Upper lobe of left lung (tissue), 4 donors: ENCODE measurements at regions not wholly inside any gene's neighbourhood (a gene's known extent, or its start where the extent isn't known, plus 50 kb on each side); places are given as distances from the start of the nearest gene placed in this dataset.

Source experiments
- CTCF ChIP-seq, 6 experiments: fragments of 450-650 bp in 4 of 6; fragments of 200-600 bp in 2 of 6; sonication (generic) in 2 of 6; IDR thresholded peaks; one replicate each; pipeline ENCODE4 v1.5.1; 2016 to 2019; ENCODE audit warnings: antibody characterized with exemption in 6 of 6
- POLR2A ChIP-seq, 4 donors: fragments of 450-650 bp; IDR thresholded peaks; one replicate each; pipeline ENCODE4 v1.5.1; 2016 to 2017; ENCODE audit warnings: antibody characterized with exemption in 4 of 4, mild to moderate bottlenecking in 2 of 4
- POLR2AphosphoS5 ChIP-seq, 2 donors: sonication (generic); formaldehyde crosslinking; IDR thresholded peaks; one replicate each; pipeline ENCODE4 v1.5.1; 2017; ENCODE audit warnings: antibody characterized with exemption in 2 of 2

- TF ChIP-seq POLR2A (IDR thresholded peaks at IDR 0.05), result no peak
- TF ChIP-seq POLR2AphosphoS5 (IDR thresholded peaks at IDR 0.05), result no peak
- no peak for TF ChIP-seq CTCF (IDR thresholded peaks at IDR 0.05)
Observed at GRCh38 chr4:166426300-166426863, 553.3 kb downstream of the TLL1 start.
